ENCODE measurements at regions not wholly inside any gene's neighbourhood (a gene's known extent, or its start where the extent isn't known, plus 50 kb on each side); places are given as distances from the start of the nearest gene placed in this dataset.

DNA sequence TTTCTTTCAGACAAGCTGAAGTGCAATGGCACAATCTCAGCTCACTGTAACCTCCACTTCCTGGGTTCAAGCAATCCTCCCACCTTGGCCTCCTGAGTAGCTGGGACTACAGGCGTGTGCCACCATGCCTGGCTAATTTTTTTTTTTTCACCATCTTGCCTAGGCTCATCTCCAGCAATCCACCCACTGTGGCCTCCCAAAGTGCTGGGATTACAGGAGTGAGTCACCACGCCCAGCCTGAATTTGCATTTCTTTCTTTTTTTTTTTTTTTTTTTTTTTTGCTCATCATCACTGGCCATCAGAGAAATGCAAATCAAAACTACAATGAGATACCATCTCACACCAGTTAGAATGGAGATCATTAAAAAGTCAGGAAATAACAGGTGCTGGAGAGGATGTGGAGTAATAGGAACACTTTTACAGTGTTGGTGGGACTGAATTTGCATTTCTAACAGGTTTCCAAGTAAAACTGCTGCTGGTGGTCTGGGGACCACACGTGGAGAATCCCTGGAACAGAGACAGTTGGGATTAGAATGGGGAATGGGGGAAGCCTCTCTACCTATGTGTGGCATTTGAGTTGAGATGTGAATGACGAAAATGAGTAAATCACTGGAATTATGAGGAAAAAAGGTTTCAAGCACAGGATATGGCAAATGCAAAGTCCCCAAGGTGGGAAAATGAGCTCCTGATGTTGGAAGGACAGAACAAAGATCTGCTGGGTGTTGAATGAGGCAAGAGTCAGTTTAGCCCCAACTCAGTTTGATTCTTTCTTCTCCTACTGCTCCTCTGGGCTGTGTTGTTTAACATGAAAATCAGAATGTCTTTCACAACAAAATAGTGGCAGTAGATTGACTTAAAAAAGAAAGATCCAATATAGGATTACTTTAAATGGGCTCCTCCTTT lies 88.8 kb upstream of the MAP4K4 start:
- Histone ChIP-seq H3K27ac (no peak overlapping the region), H3K27me3 (replicated peaks; ENCODE audit: insufficient read depth) (no peaks in the 10 kb centered on the region), H3K4me1 (replicated peaks) (no peaks in the 10 kb centered on the region), H3K9me3 (no peaks in the 10 kb centered on the region), H3K4me3 (no peak overlapping the region), H3K36me3 (no peaks in the 10 kb centered on the region)
- WGBS, result 85% methylated on average over 4 of the region's 4 CpGs
- no peak for DNase-seq (ENCODE audit: low spot score)
- TF ChIP-seq POLR2AphosphoS5 (IDR thresholded peaks at IDR 0.05) (no peak), POLR2A (IDR thresholded peaks at IDR 0.05) (no peak)
- TF ChIP-seq, protein P1, sequence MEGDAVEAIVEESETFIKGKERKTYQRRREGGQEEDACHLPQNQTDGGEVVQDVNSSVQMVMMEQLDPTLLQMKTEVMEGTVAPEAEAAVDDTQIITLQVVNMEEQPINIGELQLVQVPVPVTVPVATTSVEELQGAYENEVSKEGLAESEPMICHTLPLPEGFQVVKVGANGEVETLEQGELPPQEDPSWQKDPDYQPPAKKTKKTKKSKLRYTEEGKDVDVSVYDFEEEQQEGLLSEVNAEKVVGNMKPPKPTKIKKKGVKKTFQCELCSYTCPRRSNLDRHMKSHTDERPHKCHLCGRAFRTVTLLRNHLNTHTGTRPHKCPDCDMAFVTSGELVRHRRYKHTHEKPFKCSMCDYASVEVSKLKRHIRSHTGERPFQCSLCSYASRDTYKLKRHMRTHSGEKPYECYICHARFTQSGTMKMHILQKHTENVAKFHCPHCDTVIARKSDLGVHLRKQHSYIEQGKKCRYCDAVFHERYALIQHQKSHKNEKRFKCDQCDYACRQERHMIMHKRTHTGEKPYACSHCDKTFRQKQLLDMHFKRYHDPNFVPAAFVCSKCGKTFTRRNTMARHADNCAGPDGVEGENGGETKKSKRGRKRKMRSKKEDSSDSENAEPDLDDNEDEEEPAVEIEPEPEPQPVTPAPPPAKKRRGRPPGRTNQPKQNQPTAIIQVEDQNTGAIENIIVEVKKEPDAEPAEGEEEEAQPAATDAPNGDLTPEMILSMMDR (IDR thresholded peaks at IDR 0.05), result no peak
- intact Hi-C loops (cut with DNase I), result no loop called here

DNA sequence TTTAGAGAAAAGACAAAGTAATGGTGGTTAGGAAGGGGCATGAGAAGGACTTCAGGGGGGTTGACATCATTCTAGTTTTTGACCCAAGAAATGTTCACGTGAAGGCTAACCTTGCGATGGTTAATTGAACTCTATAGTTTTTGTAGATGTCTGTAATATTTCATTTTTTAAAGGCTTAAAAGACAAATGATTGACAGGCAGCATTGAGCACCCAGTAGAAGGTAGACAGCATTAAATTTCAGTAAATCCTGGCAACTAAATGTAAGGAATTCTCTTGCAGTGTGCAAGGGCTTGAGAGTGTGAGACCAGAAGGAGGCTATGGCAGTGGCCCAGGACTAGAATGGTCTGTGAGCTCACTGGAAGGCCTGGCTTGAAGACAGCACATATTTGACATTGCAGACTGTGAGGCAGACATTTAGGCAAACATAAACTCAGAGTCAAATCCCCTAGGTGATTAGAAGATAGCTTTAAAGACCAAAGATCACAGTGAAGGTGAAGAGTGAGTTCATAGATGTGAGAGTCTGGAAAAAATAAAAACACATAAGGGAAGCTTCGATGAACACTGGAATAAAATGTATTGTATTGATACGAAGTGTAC lies 100.1 kb upstream of the MAP4K4 start:
- no peaks in the 10 kb centered on the region for H3K27me3 ChIP-seq (replicated peaks; ENCODE audit: insufficient read depth)
- H3K4me1 ChIP-seq (replicated peaks), result no peaks in the 10 kb centered on the region
- no peak overlapping the region for H3K27ac ChIP-seq
- TF ChIP-seq, protein P1 (IDR thresholded peaks at IDR 0.05), result no peak
- TF ChIP-seq POLR2AphosphoS5 (IDR thresholded peaks at IDR 0.05) (no peak), POLR2A (IDR thresholded peaks at IDR 0.05) (no peak)
- intact Hi-C loops (cut with DNase I), result no loop called here
- no peaks in the 10 kb centered on the region for H3K36me3 ChIP-seq
- no peaks in the 10 kb centered on the region for H3K9me3 ChIP-seq
- DNase-seq (ENCODE audit: low spot score), result no peak
- WGBS, result 86% methylated on average over 4 of the region's 4 CpGs
- no peak overlapping the region for H3K4me3 ChIP-seq

DNA sequence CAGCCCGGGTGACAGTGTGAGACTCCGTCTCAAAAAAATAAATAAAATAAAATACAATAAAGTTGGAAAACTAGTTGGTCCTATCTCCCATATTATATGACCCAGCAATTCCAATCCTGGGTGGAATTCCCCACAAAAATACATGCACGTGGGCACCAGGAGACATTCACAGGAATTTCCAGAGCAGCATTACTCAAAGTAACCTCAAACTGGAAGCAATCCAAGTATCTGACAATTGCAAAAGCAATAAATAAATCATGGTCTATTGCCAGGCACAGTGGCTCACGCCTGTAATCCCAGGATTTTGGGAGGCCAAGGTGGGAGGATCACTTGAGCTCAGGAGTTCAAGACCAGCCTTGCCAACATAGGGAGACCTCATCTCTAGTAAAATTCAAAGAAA lies 101.2 kb upstream of the MAP4K4 start:
- Histone ChIP-seq H3K27ac (no peak overlapping the region), H3K36me3 (no peaks in the 10 kb centered on the region), H3K4me1 (replicated peaks) (no peaks in the 10 kb centered on the region), H3K9me3 (no peaks in the 10 kb centered on the region), H3K27me3 (replicated peaks; ENCODE audit: insufficient read depth) (no peaks in the 10 kb centered on the region), H3K4me3 (no peak overlapping the region)
- intact Hi-C loops (cut with DNase I), result no loop called here
- DNase-seq (ENCODE audit: low spot score), result no peak
- TF ChIP-seq POLR2A (IDR thresholded peaks at IDR 0.05), result no peak
- TF ChIP-seq, protein P1 (IDR thresholded peaks at IDR 0.05), result no peak
- no peak for TF ChIP-seq POLR2AphosphoS5 (IDR thresholded peaks at IDR 0.05)
- 51% methylated on average over 4 of the region's 4 CpGs for WGBS

DNA sequence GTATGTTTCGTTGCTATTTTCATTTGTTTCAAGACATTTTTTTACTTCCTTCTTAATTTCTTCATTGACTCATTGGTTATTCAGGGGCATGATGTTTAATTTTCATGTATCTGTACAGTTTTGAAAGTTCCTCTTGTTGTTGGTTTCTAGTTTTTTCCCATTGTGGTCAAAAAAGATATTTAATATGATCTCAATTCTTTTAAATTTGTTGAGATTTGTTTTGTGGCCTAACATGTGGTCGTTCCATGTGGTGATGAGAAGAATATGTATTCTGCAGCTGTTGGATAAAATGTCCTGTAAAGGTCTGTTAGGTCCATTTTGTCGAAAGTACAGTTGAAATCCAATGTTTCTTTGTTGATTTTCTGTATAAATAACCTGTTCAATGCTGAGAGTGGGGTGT lies 110.3 kb upstream of the MAP4K4 start:
- no peak for DNase-seq (ENCODE audit: low spot score)
- intact Hi-C loops (cut with DNase I), result no loop called here
- Histone ChIP-seq H3K4me3 (no peak overlapping the region), H3K27me3 (replicated peaks; ENCODE audit: insufficient read depth) (no peaks in the 10 kb centered on the region), H3K4me1 (replicated peaks) (no peaks in the 10 kb centered on the region), H3K27ac (no peak overlapping the region), H3K36me3 (no peaks in the 10 kb centered on the region), H3K9me3 (no peaks in the 10 kb centered on the region)
- 87% methylated on average over 3 of the region's 3 CpGs for WGBS
- TF ChIP-seq, protein P1 (IDR thresholded peaks at IDR 0.05), result no peak
- no peak for TF ChIP-seq POLR2A (IDR thresholded peaks at IDR 0.05)
- TF ChIP-seq POLR2AphosphoS5 (IDR thresholded peaks at IDR 0.05), result no peak

DNA sequence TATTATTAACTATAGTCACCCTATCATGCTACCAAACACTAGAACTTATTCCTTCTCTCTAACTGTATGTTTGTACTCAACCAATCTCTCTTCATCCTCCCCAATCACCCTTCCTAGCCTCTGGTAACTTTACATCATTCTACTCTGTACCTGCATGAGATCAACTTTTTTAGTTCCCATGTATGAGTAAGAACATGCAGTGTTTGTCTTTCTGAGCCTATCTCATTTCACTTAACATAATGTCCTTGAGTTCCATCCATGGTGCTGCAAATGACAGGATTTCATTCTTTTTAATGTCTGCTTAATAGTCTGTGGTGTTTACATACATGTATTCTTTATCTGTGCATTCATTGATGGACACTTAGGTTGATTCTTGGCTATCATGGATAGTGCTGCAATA lies 108.9 kb upstream of the RFX8 start:
- Histone ChIP-seq H3K4me3 (no peak overlapping the region), H3K27me3 (replicated peaks; ENCODE audit: insufficient read depth) (no peaks in the 10 kb centered on the region), H3K27ac (no peak overlapping the region), H3K36me3 (no peaks in the 10 kb centered on the region), H3K4me1 (replicated peaks) (no peaks in the 10 kb centered on the region), H3K9me3 (no peaks in the 10 kb centered on the region)
- TF ChIP-seq POLR2AphosphoS5 (IDR thresholded peaks at IDR 0.05) (no peak), POLR2A (IDR thresholded peaks at IDR 0.05) (no peak)
- TF ChIP-seq, protein P1 (IDR thresholded peaks at IDR 0.05), result no peak
- intact Hi-C loops (cut with DNase I), result no loop called here
- no peak for DNase-seq (ENCODE audit: low spot score)

Data from prostate gland (tissue), 2 donors.